ENCODE measurements at regions not wholly inside any gene's neighbourhood (a gene's known extent, or its start where the extent isn't known, plus 50 kb on each side); places are given as distances from the start of the nearest gene placed in this dataset.

DNA sequence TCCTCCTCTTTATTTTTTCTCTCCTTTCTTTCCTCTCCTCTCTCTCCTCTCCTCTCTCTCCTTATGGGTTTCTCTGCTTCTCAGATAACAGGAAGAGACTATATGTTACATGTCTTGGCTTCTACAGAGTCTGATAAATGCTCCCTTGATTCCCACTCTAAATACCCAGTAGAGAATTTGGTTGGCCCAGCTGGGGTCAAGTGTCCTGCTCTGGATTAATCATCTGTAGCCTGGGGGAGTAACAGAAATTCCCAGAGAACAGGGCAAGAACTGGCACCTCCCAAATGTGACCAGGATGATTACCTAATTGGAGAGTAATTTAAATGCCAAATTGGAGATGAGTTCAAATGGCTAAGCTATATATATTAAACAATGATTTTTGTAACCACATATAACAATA lies 146.1 kb upstream of the LMO4 start:
- Histone ChIP-seq H3K36me3 (replicated peaks in 1 of 2; ENCODE audit: control extremely low read depth in 1 of 2, control insufficient read depth in 1 of 2, extremely low read depth in 1 of 2, insufficient read depth in 2 of 2, low read length in 1 of 2) (no peaks in the 10 kb centered on the region), H3K4me3 (ENCODE audit: control extremely low read depth in 1 of 5, extremely low read depth in 1 of 5, insufficient read depth in 1 of 5, low read depth in 2 of 5, low read length in 4 of 5) (no peak overlapping the region), H4K20me1 (ENCODE audit: control insufficient read depth, insufficient read depth, low read length, poor library complexity, severe bottlenecking) (no peaks in the 10 kb centered on the region), H3K4me2 (replicated peaks; ENCODE audit: low read depth, low read length, poor library complexity, severe bottlenecking) (no peak overlapping the region), H3K4me1 (ENCODE audit: control insufficient read depth in 2 of 2, insufficient read depth in 2 of 2, low read length in 2 of 2) (no peaks in the 10 kb centered on the region), H3K79me2 (ENCODE audit: control insufficient read depth, insufficient read depth, low read length) (no peaks in the 10 kb centered on the region), H3K27ac (ENCODE audit: low read length in 2 of 2) (no peak overlapping the region), H3K27me3 (replicated peaks in 1 of 4; ENCODE audit: control extremely low read depth in 1 of 4, control insufficient read depth in 3 of 4, insufficient read depth in 4 of 4, low read length in 3 of 4) (peaks cover 0 to 9% (median 1%) of the 10 kb centered on the region in 4 experiments), H2AFZ (ENCODE audit: insufficient read depth, low read depth, low read length, poor library complexity, severe bottlenecking) (no peak overlapping the region), H3K9me3 (ENCODE audit: control extremely low read depth in 1 of 3, control insufficient read depth in 2 of 3, insufficient read depth in 1 of 3, low read length in 2 of 3) (no peaks in the 10 kb centered on the region), H3K9ac (ENCODE audit: low read length) (no peak overlapping the region)
- intact Hi-C loops (cut with micrococcal nuclease) = no loop called here
- ATAC-seq (ENCODE audit: low read depth) (no peak), DNase-seq (no peak)
- ChIA-PET POLR2A (no interaction called here), CTCF (no interaction called here)
- Mint-ChIP-seq H3K9me3 (ENCODE audit: insufficient read depth) (no peaks in the 10 kb centered on the region), H3K27ac (no peak overlapping the region), H3K27me3 (peaks cover 43% of the 10 kb centered on the region), H3K4me3 (no peak overlapping the region), H3K4me1 (no peaks in the 10 kb centered on the region)
- no peak for TF ChIP-seq EZH2 (IDR thresholded peaks at IDR 0.05; ENCODE audit: borderline replicate concordance, insufficient read depth, low read depth, low read length, poor library complexity, severe bottlenecking)
- TF ChIP-seq, protein P1, sequence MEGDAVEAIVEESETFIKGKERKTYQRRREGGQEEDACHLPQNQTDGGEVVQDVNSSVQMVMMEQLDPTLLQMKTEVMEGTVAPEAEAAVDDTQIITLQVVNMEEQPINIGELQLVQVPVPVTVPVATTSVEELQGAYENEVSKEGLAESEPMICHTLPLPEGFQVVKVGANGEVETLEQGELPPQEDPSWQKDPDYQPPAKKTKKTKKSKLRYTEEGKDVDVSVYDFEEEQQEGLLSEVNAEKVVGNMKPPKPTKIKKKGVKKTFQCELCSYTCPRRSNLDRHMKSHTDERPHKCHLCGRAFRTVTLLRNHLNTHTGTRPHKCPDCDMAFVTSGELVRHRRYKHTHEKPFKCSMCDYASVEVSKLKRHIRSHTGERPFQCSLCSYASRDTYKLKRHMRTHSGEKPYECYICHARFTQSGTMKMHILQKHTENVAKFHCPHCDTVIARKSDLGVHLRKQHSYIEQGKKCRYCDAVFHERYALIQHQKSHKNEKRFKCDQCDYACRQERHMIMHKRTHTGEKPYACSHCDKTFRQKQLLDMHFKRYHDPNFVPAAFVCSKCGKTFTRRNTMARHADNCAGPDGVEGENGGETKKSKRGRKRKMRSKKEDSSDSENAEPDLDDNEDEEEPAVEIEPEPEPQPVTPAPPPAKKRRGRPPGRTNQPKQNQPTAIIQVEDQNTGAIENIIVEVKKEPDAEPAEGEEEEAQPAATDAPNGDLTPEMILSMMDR (IDR thresholded peaks at IDR 0.05) = no peak

DNA sequence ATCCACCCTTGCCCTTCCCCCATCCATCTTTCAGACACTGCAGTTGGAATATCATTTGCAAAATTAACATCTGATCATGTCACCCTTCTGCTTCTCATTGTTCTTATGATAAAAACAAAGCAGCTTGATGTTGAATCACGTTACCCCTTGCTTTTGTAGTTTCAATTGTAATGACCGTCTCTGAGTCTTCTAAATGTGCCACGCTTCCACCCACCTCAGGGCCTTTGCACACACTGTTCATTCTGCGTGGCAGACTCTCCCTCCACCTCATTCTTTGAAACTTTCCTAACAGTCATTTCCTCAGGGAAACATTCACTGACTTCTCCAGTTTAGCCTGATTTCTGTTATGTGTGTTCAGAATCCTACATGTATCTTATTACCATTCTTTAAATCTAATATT lies 143.6 kb upstream of the LMO4 start:
- no peaks in the 10 kb centered on the region for H3K4me1 ChIP-seq (ENCODE audit: control insufficient read depth in 2 of 2, insufficient read depth in 2 of 2, low read length in 2 of 2)
- H2AFZ ChIP-seq (ENCODE audit: insufficient read depth, low read depth, low read length, poor library complexity, severe bottlenecking) = no peak overlapping the region
- H3K9ac ChIP-seq (ENCODE audit: low read length) = no peak overlapping the region
- H3K4me1 Mint-ChIP-seq = no peaks in the 10 kb centered on the region
- no peaks in the 10 kb centered on the region for H3K9me3 ChIP-seq (ENCODE audit: control extremely low read depth in 1 of 3, control insufficient read depth in 2 of 3, insufficient read depth in 1 of 3, low read length in 2 of 3)
- intact Hi-C loops (cut with micrococcal nuclease) = no loop called here
- H3K27ac ChIP-seq (ENCODE audit: low read length in 2 of 2) = no peak overlapping the region
- no peak overlapping the region for H3K27ac Mint-ChIP-seq
- DNase-seq (no peak), ATAC-seq (ENCODE audit: low read depth) (no peak)
- ChIA-PET CTCF (no interaction called here), POLR2A (no interaction called here)
- peaks cover 39% of the 10 kb centered on the region for H3K27me3 Mint-ChIP-seq
- no peak overlapping the region for H3K4me3 Mint-ChIP-seq
- no peak overlapping the region for H3K4me3 ChIP-seq (ENCODE audit: control extremely low read depth in 1 of 5, extremely low read depth in 1 of 5, insufficient read depth in 1 of 5, low read depth in 2 of 5, low read length in 4 of 5)
- H3K36me3 ChIP-seq (replicated peaks in 1 of 2; ENCODE audit: control extremely low read depth in 1 of 2, control insufficient read depth in 1 of 2, extremely low read depth in 1 of 2, insufficient read depth in 2 of 2, low read length in 1 of 2) = no peaks in the 10 kb centered on the region
- no peaks in the 10 kb centered on the region for H3K9me3 Mint-ChIP-seq (ENCODE audit: insufficient read depth)
- no peak overlapping the region for H3K4me2 ChIP-seq (replicated peaks; ENCODE audit: low read depth, low read length, poor library complexity, severe bottlenecking)
- H4K20me1 ChIP-seq (ENCODE audit: control insufficient read depth, insufficient read depth, low read length, poor library complexity, severe bottlenecking) = no peaks in the 10 kb centered on the region
- H3K79me2 ChIP-seq (ENCODE audit: control insufficient read depth, insufficient read depth, low read length) = no peaks in the 10 kb centered on the region
- WGBS (ENCODE audit: insufficient coverage) = 93% methylated on average over 3 of the region's 4 CpGs
- peaks cover 0 to 6% (median 0%) of the 10 kb centered on the region in 4 experiments for H3K27me3 ChIP-seq (replicated peaks in 1 of 4; ENCODE audit: control extremely low read depth in 1 of 4, control insufficient read depth in 3 of 4, insufficient read depth in 4 of 4, low read length in 3 of 4)
- no peak for TF ChIP-seq EZH2 (IDR thresholded peaks at IDR 0.05; ENCODE audit: borderline replicate concordance, insufficient read depth, low read depth, low read length, poor library complexity, severe bottlenecking)
- TF ChIP-seq, protein P1 (IDR thresholded peaks at IDR 0.05) = no peak
